ENCODE measurements at regions not wholly inside any gene's neighbourhood (a gene's known extent, or its start where the extent isn't known, plus 50 kb on each side); places are given as distances from the start of the nearest gene placed in this dataset.
A peak's percentile ranks its signal among the peaks of the same experiment; 100 is the strongest.

- peak; percentile 41 for DNase-seq (ENCODE audit: low read depth)
Measured at GRCh38 chr2:182636699-182637098, 79.4 kb upstream of the DNAJC10 start.

DNA sequence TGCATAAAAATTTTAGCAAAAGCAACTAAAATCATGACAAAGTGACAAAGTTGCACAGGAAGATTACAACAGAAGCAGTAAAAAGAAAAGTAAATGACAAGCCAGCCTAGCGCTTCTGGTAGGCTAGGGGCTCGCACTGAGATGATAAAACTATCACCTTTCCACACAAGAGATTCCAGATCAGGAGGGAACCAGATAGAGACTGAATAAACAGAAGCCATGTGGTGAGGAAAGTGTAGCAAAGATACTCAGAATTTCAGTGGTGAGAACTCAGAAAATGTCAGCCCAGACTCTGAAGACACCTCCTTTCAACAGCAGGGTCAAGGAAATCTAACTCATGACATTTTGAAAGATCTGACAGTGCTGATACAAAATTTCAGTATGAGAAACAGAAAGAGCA is 77.4 kb upstream of the DNAJC10 start:
- DNase-seq (ENCODE audit: low read depth) = no peak

DNA sequence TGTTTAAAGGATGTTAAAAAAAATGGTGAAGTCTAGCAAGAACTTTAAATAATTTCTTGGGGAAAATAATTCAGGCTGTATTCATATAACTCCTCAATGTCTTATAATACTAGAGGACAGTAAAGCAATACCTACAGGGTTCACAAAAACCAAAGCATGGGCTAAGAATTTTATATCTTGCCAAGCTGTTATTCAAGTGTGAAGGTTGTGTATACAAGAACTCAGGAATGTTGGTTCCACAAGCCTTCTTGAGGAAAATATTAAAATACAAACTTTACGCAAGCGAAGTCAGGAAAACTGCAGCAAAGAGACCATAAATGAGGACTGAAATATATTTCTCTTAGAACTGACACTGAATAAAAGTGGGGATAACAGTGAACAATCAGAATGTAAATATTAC is 76.1 kb upstream of the DNAJC10 start:
- no peak for DNase-seq (ENCODE audit: low read depth)

DNA sequence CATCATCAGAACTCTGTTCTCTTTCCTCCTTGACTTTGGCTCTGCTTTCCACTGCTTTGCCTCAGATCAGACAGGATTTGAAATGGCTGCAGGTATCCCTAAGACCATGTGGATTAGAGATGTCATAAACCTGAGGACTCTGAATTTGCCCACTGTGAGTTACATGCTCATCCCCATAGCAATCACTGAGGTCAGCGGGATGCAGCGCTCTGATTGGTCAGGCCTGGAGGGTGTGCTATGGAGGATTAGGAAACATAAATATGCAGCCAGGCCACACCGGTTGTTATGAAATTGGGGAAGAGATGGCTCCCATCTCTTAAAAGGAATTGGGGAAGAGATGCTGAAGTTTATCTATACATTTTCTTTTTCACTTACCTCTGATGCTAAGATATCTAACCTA is 73.7 kb upstream of the DNAJC10 start:
- DNase-seq (ENCODE audit: low read depth) = peak; percentile 52

DNA sequence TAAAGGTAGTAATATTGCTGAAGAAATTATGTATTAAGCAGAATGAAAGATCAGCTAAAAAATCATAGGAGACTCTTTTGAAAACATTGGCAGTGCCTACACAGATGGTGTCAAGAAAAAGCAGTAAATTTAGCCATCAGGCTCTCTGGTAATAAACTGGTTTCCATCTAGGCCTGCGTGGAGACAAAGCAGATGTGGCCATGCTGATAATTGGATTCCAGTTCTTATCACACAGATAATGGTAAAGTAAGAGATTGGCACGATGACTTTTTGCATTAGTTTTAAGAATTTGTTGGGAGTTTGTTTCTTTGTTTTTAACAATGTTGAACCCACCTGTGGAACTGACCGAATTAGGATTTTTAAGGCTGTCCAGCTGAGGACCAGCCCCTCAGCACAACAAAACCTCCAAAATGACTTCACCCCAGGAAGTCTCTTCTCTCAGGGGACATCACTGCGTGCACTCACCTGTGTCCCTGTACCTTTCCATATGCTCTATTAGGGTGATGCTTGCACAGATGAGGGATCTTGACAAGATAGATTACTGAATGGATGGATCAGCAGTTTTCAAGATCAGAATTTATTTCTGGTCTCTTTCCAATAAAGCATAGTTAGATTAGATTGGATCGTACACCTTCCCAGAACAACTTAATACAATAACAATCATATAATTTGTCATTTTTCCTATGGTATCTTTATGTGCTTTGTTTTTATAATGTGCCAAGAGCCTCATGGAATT is 69.1 kb upstream of the DNAJC10 start:
- DNase-seq (ENCODE audit: low read depth) = no peak

- no peak for DNase-seq (ENCODE audit: low read depth)
Measured at GRCh38 chr2:182647499-182647787, 68.6 kb upstream of the DNAJC10 start.

GRCh38 chr2:182649316-182649715 is 66.7 kb upstream of the DNAJC10 start:
- peak; percentile 54 for DNase-seq (ENCODE audit: low read depth)

DNA sequence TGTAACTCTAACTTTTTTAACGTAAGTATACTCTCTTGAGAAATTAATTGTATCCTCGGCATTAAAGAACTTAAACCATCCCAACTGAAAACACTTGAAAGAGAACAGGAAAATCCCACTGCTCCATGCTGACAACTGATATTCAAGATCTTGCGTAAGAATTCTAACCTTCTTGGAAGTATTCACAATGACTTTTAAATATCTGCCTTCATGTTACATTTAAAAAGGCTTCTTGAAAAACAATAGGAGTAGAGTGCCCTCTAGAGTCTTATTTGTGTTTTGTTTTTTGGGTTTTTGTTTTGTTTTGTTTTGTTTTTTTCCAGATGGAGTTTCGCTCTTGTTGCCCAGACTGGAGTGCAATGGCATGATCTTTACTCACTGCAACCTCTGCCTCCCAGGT is 65.4 kb upstream of the DNAJC10 start:
- peak; percentile 63 for DNase-seq (ENCODE audit: low read depth)

GRCh38 chr2:182652326-182652725 is 63.7 kb upstream of the DNAJC10 start:
- no peak for DNase-seq (ENCODE audit: low read depth)

DNA sequence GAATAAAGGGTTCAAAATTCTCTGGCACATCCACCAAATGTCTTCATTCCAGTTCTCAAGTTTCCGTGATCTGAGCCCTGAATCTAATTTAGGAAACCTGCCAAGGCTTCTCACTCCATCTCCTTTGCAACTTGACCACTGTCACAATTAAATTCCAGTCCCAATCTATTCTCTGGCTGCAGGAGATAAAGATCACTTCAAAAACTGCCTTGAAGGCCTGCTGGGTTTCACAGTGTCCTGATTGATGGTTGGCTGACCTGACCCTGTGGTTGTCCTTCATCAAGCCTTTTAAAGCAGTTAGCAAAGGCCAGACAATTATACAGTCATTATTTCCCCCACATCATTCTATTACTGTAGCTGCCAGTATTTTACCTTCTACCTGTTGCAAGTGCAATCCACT is 60.3 kb upstream of the DNAJC10 start:
- peak; percentile 80 for DNase-seq (ENCODE audit: low read depth)

DNA sequence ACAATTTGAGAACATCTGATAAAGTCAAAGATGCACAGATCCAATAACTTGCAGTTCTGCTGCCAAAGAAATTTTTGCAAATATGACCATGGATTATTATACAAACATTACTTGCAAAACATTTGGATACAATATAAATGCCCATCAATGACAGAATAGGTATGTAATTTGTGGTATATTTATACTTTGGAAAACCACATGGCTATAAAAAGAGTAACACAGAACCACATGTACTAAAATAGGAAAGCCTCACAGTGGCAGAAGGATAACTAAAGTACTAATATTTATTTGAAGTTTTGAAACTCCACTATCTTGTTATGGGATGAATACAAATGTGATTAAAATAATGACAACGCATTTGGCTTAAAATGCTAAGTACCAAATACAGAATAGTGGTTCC is 51.8 kb upstream of the DNAJC10 start:
- DNase-seq (ENCODE audit: low read depth) = no peak

DNA sequence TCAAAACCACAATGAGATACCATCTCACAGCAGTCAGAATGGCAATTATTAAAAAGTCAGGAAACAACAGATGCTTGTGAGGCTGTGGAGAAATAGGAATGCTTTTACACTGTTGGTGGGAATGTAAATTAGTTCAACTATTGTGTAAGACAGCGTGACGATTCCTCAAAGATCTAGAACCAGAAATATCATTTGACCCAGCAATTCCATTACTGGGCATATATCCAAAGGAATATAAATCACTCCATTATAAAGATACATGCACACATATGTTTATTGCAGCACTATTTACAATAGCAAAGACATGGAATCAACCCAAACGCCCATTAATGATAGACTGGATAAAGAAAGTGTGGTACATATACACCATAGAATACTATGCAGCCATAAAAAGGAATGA is 50.6 kb upstream of the DNAJC10 start:
- DNase-seq (ENCODE audit: low read depth) = peak; percentile 22

Data from M059J (cell line).